Bone marrow (tissue), 2 donors: ENCODE measurements at regions not wholly inside any gene's neighbourhood (a gene's known extent, or its start where the extent isn't known, plus 50 kb on each side); places are given as distances from the start of the nearest gene placed in this dataset.

Experiments
- DNase-seq, 2 donors: peaks; one replicate each; lab custom pipeline; 2025; lab: John Stamatoyannopoulos, UW

DNA sequence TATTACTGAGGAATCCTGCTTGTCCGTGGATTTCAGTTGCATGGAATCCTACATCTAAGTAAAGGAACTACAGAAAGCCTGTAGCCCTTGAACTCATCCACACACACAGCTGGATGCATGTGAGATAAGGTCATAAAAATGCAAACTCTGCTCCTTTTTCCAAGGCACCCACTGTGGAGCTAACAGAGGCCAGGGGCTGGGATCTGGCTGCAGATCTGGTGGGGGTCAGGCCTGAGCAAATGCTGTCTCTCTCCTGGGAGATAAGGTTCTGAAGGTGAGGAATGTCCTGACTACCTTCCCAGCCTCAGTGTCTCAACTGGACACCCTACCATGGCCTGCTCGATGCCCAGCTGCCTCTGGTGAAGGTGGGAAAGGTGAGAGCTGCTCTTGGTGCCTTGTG lies 321.5 kb downstream of the LRFN2 start:
- no peak for DNase-seq

DNA sequence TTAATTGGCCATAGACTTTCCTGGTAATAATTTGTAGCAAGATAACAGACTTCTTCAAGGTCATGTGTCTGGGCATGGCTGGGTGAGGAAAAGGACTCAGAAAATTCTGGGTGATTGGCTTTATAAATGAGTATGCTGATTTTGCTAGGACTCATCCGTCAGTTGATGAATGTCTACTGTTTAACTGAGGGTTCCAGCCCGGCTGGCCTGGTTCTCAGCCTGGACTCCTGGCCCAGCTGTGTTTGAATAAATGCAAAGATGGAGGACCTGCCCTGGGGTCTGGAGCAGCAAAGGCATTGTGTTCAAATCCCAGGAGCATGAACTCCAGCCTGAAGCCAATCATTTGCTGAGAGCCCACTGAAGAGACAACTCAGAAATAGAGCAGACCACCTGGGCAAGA lies 323.2 kb downstream of the LRFN2 start:
- no peak for DNase-seq

DNA sequence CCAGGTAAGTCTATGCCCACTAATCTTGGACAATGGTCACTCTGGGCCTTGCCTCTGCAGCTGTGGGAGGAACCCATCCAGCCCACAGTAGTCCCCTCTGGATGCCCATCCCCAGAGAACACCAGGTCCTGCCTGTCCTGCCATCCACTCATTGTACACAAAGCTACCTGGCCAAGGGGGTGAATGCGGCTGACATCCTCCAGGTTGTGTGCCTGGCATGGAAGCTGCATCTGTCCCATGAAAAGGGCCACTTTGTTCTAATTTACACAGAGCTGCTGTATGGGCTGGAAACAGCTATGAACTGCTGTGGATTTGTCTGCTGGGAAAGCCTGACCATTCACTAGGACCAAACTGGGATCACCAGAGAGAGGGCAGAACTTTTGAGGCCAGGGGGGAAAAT lies 324.8 kb downstream of the LRFN2 start:
- no peak for DNase-seq

- DNase-seq: no peak
These were observed 324.3 kb upstream of the MOCS1 start for GRCh38 chr6:40258531-40258930.

DNA sequence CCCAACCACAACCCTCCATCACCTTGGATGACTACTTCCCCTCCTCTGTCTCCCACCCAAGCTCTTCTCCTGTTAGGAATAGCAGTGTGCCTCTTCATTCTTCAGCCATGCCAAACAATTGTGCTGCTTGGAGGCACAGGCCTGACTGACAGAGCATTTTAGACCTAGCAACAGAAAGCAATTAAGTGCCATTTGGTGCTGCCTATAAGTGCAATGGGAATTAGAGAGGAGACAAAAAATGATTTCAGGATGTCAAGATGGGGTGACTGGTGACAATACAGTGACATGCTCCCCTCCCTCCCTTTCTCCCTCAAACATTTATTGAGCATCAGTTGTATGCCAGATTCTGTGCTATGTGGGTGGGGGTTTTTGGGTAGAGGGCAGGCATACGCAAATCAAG lies 322.6 kb upstream of the MOCS1 start:
- no peak for DNase-seq

- no peak for DNase-seq
These were observed 322.0 kb upstream of the MOCS1 start for GRCh38 chr6:40256224-40256623.

GRCh38 chr6:40253420-40253819 lies 319.2 kb upstream of the MOCS1 start:
- DNase-seq: no peak

GRCh38 chr6:40252531-40253258 lies 318.4 kb upstream of the MOCS1 start:
- no peak for DNase-seq

DNA sequence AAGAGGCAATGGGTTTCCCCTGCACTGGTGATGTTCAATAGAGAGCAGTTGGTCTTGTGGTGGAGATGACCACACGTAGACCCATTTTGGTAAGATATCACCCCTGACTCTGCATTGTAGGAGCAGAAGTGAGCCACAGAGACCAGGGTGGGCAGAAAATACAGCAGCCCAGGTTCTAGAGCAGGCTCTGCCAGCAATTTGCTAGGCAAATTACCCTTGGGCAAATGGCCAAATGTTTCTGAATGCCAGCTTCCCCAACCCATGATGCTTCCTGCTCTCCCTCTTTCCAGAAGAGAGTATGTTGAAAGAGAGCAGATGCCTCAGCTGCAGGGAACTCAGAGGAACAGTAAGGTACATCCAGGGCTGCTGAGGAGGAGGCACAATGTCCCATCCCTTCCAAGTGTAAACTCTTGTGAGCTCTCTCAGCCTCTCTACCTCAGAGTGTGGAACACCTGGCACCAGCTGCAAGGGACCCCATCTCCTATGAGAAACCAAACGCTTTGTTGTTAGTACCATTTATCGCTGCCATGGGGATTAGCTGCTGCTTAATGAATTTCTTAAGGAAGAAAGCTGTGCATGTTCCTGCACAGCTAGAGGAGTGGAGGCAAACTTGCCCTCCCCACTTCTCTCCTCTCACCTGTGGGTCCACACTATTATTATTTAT lies 317.5 kb upstream of the MOCS1 start:
- DNase-seq: no peak

DNA sequence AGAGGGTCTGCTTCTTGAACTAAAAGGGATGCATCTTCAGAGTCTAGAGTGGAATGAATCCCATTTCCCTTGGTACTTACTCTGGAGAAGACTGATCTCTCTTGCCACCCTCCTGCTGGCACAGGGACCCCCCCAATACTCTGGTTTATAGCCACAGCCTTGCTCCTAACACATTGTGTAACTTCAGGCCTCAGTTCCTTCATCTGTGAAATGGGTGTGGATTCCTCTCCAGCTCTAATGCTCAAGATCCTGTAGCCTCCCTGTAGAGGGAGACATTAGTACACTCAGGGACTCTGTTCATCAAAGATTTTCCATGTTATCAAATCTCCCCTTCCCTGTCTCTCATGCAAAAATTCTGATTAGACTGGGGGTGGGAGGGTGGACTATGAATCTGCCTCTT lies 315.7 kb upstream of the MOCS1 start:
- DNase-seq: no peak

DNA sequence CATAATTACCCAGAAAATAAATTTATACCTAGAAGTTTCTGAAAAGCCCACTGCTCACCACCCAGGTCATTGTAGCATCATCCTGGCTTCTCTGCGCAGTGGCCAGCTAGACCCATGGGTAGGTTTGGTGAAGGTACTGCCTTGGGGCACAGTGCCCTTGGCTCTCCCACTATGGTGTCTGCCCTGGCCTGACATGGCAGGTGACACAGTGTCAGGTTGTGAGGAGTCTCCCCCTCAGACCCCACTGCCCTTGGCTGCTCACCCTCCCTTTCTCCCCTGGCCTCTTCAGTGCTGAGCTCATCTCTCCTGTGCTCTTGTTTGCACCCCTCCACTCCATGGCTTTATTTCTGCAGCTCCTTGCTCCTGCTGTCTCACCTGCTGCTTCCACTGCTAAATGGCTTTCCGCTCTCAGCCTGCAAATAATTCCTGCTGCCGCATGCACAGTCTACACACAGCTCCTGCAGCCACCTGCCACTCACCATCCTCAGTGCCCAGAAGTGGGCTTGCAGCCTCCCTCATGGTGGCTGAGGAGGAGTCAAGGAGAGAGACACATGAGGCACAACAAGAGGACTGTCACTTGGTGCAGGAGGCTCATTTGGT lies 313.4 kb upstream of the MOCS1 start:
- DNase-seq: no peak

GRCh38 chr6:40244699-40245098 lies 310.4 kb upstream of the MOCS1 start:
- no peak for DNase-seq

GRCh38 chr6:40232698-40233097 lies 298.4 kb upstream of the MOCS1 start:
- no peak for DNase-seq

- no peak for DNase-seq
These were observed 293.5 kb upstream of the MOCS1 start for GRCh38 chr6:40227735-40228134.

GRCh38 chr6:40222354-40222753 lies 288.1 kb upstream of the MOCS1 start:
- no peak for DNase-seq

DNA sequence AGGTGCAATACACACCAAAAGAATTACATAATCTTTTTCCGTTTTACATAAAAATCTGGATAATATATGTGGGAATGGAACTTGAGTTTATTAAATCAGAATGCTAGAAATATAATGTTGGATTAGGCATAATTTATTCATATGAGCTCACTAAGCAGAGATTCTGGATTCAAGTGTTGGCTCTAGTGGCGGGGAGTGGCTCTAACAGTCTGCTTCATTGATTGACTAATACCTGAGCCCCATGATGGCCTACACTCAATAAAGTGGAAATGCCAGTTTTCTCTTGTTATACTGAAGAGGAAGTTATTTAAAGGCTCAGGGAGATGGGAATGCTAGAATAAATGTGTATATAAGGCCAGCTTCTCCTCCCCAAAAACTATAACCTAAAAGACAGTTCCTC lies 285.5 kb upstream of the MOCS1 start:
- DNase-seq: no peak

GRCh38 chr6:40210628-40211056 lies 276.4 kb upstream of the MOCS1 start:
- DNase-seq: no peak

GRCh38 chr6:40205801-40206200 lies 271.5 kb upstream of the MOCS1 start:
- DNase-seq: no peak

DNA sequence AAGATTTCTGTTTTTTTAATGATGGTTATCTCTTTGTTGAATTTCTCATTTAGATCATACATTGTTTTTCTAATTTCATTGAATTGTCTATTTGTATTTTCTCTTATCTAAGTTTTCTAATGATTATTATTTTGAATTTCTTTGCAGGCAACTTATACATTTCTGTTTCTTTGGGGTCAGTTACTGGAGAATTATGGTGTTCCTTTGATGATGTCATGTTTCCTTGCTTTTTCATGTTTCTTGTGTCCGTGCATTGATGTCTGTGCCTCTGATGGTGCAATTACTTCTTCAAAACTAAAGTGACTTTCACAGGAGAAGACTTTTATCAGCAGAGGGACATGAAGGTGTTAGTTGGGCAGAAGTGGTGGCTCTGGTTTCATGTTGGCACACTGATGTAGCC lies 270.7 kb upstream of the MOCS1 start:
- DNase-seq: no peak

- no peak for DNase-seq
These were observed 263.1 kb upstream of the MOCS1 start for GRCh38 chr6:40197371-40197770.

DNA sequence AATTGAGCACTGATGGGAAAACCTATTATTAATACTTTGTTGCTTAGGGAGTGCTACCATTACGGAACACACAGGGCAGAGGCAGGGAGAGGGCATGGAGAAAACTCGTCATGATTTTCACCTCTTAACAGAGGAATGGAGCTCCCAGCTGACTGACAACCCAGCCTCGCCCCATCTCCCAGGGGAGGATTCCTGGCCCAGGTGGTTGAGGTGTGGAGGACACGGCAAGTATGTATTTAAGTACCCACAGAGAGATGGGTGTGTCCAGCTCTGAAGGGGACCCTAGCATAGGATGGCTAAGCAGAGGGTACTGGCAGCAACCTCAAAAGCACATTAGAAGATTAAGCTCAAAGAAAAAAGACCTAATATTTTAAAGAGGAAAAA lies 261.9 kb upstream of the MOCS1 start:
- no peak for DNase-seq

DNA sequence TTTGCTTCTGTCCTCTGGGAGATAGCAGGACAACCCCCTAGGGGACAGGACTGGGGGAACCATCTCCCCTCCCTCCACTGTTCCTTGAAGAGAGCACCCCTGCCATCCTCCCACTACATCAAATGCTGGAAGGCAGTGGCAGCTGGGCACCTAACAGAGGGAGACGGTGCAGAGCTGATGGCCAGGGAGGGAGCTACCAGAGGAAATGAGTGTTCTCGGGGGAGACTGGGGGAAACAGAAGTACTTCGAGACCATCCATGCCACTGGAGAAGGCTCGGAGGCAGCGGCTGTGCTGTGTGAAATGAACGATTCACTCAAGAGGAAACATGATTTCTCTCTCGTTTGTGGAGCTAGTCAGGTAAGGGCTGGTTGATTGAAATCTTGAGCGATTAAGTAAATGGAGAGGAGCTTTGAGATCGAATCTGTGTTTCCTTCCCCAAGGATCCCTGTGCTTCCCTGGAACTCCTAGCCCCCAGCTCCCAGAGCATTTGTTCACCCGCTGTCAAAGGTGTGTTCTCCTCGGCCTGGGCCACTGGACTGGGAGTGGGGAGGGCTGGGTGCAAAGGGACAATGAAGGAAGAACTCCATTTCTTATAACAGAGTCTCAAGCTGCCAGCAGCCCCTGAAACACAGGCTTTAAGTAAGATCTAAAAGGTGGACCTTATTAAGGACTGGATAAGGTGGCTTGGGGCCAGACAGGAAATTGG lies 261.3 kb upstream of the MOCS1 start:
- DNase-seq: no peak
